ENCODE measurements at regions not wholly inside any gene's neighbourhood (a gene's known extent, or its start where the extent isn't known, plus 50 kb on each side); places are given as distances from the start of the nearest gene placed in this dataset.

DNA sequence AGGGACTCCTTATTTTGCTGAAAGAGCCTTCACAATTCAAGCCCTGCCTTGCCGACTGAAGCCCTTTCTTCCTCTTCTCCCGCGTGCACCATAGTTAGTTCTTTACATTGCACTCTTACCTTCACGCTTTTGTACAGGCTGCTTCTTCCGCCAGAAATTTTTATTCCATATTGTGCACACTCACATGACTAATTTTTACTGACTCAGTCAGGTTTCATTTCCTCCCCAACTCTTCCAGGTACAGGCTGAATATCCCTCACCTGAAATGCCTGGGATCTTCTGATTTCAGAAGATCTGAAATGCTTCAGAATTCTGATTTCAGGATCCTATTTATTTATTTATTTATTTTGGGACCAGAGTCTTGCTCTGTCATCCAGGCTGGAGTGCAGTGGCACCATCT lies 172.8 kb downstream of the ZNF281 start:
- no peaks in the 10 kb centered on the region for H3K4me1 ChIP-seq (ENCODE audit: insufficient read depth, low read length)
- Mint-ChIP-seq H3K4me1 (no peaks in the 10 kb centered on the region), H3K9me3 (no peaks in the 10 kb centered on the region), H3K27me3 (ENCODE audit: low read depth) (peaks cover 3% of the 10 kb centered on the region), H3K4me3 (no peak overlapping the region), H3K36me3 (ENCODE audit: insufficient read depth in 1 of 3, low read depth in 3 of 3) (no peaks in the 10 kb centered on the region), H3K27ac (no peak overlapping the region)
- no peak overlapping the region for H3K18ac ChIP-seq (ENCODE audit: insufficient read length, low read depth, low read length)
- H2BK12ac ChIP-seq (ENCODE audit: insufficient read length, low read depth, low read length), result no peak overlapping the region
- H3K9ac ChIP-seq (ENCODE audit: extremely low read depth, insufficient read length, low read length), result no peak overlapping the region
- no peaks in the 10 kb centered on the region for H3K79me2 ChIP-seq (ENCODE audit: insufficient read depth, low read length)
- no peaks in the 10 kb centered on the region for H3K79me1 ChIP-seq (ENCODE audit: insufficient read depth, low read depth, low read length, poor library complexity, severe bottlenecking)
- H4K20me1 ChIP-seq (ENCODE audit: control insufficient read depth, insufficient read depth, insufficient read length), result no peaks in the 10 kb centered on the region
- H2BK20ac ChIP-seq (ENCODE audit: low read depth, low read length, poor library complexity, severe bottlenecking), result no peak overlapping the region
- no peak overlapping the region for H3K14ac ChIP-seq (ENCODE audit: insufficient read depth, low read length)
- no peaks in the 10 kb centered on the region for H3K9me3 ChIP-seq (ENCODE audit: control insufficient read depth, low read depth, low read length)
- no peak overlapping the region for H2AK5ac ChIP-seq (ENCODE audit: insufficient read length, low read length)
- no peak overlapping the region for H4K8ac ChIP-seq (replicated peaks; ENCODE audit: insufficient read length, low read depth, low read length)
- no peak overlapping the region for H2BK5ac ChIP-seq (ENCODE audit: insufficient read length, low read length)
- WGBS (ENCODE audit: extremely low coverage, insufficient read length, low lambda C conversion rate), result no CpG with 5 or more reads among the region's 5 CpGs
- H2BK15ac ChIP-seq (ENCODE audit: low read depth, low read length), result no peak overlapping the region
- H3K4me2 ChIP-seq (ENCODE audit: insufficient read depth, insufficient read length, low read length), result no peak overlapping the region
- DNase-seq, result no peak
- no peak overlapping the region for H3T11ph ChIP-seq (ENCODE audit: low read length)
- no peak overlapping the region for H3K4ac ChIP-seq (ENCODE audit: low read depth, low read length)
- H3K27ac ChIP-seq (ENCODE audit: insufficient read length, low read depth, low read length), result no peak overlapping the region
- H2AFZ ChIP-seq (ENCODE audit: low read length), result no peak overlapping the region
- H3K23ac ChIP-seq (ENCODE audit: insufficient read length, low read depth, low read length), result no peak overlapping the region
- H3K56ac ChIP-seq (ENCODE audit: insufficient read length, low read depth, low read length), result no peak overlapping the region
- no peaks in the 10 kb centered on the region for H3K23me2 ChIP-seq (ENCODE audit: insufficient read length, low read depth, low read length, poor library complexity, severe bottlenecking)
- H4K5ac ChIP-seq (ENCODE audit: insufficient read length, low read depth, low read length), result no peak overlapping the region
- TF ChIP-seq, protein P1, sequence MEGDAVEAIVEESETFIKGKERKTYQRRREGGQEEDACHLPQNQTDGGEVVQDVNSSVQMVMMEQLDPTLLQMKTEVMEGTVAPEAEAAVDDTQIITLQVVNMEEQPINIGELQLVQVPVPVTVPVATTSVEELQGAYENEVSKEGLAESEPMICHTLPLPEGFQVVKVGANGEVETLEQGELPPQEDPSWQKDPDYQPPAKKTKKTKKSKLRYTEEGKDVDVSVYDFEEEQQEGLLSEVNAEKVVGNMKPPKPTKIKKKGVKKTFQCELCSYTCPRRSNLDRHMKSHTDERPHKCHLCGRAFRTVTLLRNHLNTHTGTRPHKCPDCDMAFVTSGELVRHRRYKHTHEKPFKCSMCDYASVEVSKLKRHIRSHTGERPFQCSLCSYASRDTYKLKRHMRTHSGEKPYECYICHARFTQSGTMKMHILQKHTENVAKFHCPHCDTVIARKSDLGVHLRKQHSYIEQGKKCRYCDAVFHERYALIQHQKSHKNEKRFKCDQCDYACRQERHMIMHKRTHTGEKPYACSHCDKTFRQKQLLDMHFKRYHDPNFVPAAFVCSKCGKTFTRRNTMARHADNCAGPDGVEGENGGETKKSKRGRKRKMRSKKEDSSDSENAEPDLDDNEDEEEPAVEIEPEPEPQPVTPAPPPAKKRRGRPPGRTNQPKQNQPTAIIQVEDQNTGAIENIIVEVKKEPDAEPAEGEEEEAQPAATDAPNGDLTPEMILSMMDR (conservative IDR thresholded peaks at IDR 0.05), result no peak
- no peak overlapping the region for H2BK120ac ChIP-seq (ENCODE audit: low read depth, low read length, poor library complexity, severe bottlenecking)
- H4K91ac ChIP-seq (ENCODE audit: insufficient read length, low read depth, low read length), result no peak overlapping the region
- no peaks in the 10 kb centered on the region for H3K27me3 ChIP-seq (ENCODE audit: insufficient read depth, low read length)

Measured in H9 (cell line).